Dedifferentiated amniotic fluid mesenchymal stem cell (primary cell): ENCODE measurements at regions not wholly inside any gene's neighbourhood (a gene's known extent, or its start where the extent isn't known, plus 50 kb on each side); places are given as distances from the start of the nearest gene placed in this dataset.

Experiments
- DNase-seq: peaks from one replicate; pipeline ENCODE4 v3.0.0-alpha.2; 2016; ENCODE audit errors: extremely low spot score

GRCh38 chr6:21519642-21520041 is 73.9 kb upstream of the SOX4 start:
- no peak for DNase-seq

- no peak for DNase-seq
Measured at GRCh38 chr6:21521276-21521675, 72.3 kb upstream of the SOX4 start.

- DNase-seq: no peak
Measured at GRCh38 chr6:21522143-21522747, 71.3 kb upstream of the SOX4 start.

GRCh38 chr6:21522797-21523456 is 70.6 kb upstream of the SOX4 start:
- no peak for DNase-seq

DNA sequence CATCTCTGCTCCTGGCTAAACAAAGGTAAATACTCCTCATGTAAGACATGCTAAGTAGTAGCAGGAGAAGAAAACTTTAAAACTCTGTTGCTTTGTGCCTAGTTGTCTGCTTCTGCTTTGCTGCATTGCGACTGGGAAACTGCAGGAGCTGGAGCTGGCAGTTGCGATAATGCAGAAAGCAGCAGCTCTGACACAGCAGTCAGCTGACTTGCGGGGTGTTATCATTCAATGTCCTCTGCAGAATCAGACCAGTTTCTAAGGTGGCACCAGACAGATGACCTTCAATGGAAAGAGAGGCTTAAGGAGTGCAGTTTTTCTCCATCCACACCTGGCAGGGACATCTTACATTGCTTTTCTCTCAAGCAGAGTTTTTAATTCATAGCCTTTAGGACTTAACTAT is 69.9 kb upstream of the SOX4 start:
- no peak for DNase-seq

DNA sequence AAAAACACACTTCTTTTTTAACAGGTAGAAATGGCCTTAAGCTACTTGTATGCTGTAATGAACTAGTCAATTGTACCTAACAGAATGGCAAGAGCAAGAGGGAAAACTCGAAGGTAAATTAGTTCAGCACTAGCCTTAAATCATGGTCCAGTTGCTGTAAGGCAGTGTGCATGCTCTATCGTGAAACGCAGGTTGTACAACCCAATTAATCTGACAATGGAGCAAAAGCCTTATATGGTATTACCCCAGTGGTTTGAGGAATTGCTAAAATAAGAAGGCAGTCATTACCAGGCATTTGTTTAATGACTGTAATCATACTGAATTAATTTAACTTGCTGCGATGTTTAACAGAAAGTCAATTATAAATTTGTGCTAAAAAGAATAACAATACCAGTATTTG is 69.3 kb upstream of the SOX4 start:
- DNase-seq: no peak

- no peak for DNase-seq
Measured at GRCh38 chr6:21526974-21527373, 66.6 kb upstream of the SOX4 start.

GRCh38 chr6:21527731-21528130 is 65.8 kb upstream of the SOX4 start:
- no peak for DNase-seq

- no peak for DNase-seq
Measured at GRCh38 chr6:21529431-21529830, 64.1 kb upstream of the SOX4 start.

- no peak for DNase-seq
Measured at GRCh38 chr6:21531393-21531792, 62.2 kb upstream of the SOX4 start.

GRCh38 chr6:21533678-21534077 is 59.9 kb upstream of the SOX4 start:
- DNase-seq: no peak

- DNase-seq: no peak
Measured at GRCh38 chr6:21536280-21536766, 57.2 kb upstream of the SOX4 start.

GRCh38 chr6:21537637-21538036 is 55.9 kb upstream of the SOX4 start:
- DNase-seq: no peak

DNA sequence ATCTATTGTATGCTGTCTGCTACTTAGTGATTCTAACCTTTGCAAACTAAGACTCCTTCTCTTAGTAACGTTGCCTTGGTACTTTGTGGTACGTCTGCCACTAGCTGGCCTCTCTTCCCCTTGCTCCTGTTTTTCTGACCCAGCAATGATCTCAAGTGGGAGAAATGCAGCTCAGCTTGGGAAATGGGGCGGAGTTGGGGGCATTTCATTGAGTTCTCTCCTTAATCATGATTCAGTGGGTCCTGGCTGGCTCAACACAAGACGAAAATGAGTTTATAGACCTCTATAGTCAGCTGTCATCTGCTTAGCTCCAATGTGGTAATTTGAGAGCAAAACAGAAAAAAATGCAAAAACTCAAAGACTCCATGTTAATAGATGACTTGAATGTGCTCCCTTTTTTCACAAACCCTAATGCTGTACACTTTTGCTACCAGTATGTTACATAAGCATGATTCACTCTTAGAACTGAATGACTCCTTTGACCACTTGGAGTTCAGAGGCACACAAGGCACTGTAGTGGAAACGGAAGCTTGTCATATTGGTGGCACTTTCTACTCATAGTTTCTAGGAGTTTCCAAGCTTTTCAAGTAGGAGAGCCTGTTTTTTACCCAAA is 55.3 kb upstream of the SOX4 start:
- DNase-seq: no peak

- DNase-seq: no peak
Measured at GRCh38 chr6:21539621-21540100, 53.9 kb upstream of the SOX4 start.
